H1 (cell line): ENCODE measurements at regions not wholly inside any gene's neighbourhood (a gene's known extent, or its start where the extent isn't known, plus 50 kb on each side); places are given as distances from the start of the nearest gene placed in this dataset.

Experiments used
- CTCF ChIA-PET: fragments of 300-600 bp; sonication (Branson Sonifier 250); formaldehyde crosslinking; loops from one replicate; lab custom pipeline; 2021; ENCODE audit not compliant: partially characterized antibody; lab: Charles Lee
- POLR2A ChIA-PET: fragments of 300-600 bp; sonication (Branson Sonifier 250); formaldehyde crosslinking; loops from one replicate; lab custom pipeline; 2021; ENCODE audit warnings: inconsistent platforms; ENCODE audit not compliant: partially characterized antibody; lab: Charles Lee
- DNase-seq, 2 experiments: peaks; one replicate each; pipeline versions ENCODE4 v3.0.0 to v3.0.0-alpha.2; 2010 to 2022; ENCODE audit warnings: low spot score in 2 of 2, low read depth in 1 of 2, mixed read lengths in 1 of 2
- FAIRE-seq: peaks from 2 replicates; lab custom pipeline; 2011; peaks lifted over from hg19 to GRCh38; lab: Jason Lieb, UNC
- H2AFZ ChIP-seq: 2 replicates; pipeline ENCODE4 v1.8.1; 2012; ENCODE audit warnings: low read length, inconsistent platforms
- H2AK5ac ChIP-seq: 2 replicates; pipeline ENCODE4 v1.6.1; 2013; ENCODE audit warnings: low read depth, low read length
- H2BK120ac ChIP-seq: replicated peaks from 2 replicates; pipeline ENCODE3; 2013; ENCODE audit warnings: low read depth, low read length, inconsistent platforms
- H2BK12ac ChIP-seq: 2 replicates; pipeline ENCODE4 v1.6.1; 2013; ENCODE audit warnings: low read depth, low read length
- H2BK15ac ChIP-seq: 2 replicates; pipeline ENCODE4 v1.6.1; 2013; ENCODE audit warnings: low read length
- H2BK20ac ChIP-seq: 2 replicates; pipeline ENCODE4 v1.6.1; 2013; ENCODE audit warnings: low read length
- H2BK5ac ChIP-seq: 2 replicates; pipeline ENCODE4 v1.6.1; 2013; ENCODE audit warnings: low read depth, low read length
- H3K14ac ChIP-seq: 2 replicates; pipeline ENCODE4 v1.6.1; 2013; ENCODE audit warnings: inconsistent platforms; ENCODE audit not compliant: insufficient read length
- H3K18ac ChIP-seq: 2 replicates; pipeline ENCODE4 v1.6.1; 2013; ENCODE audit warnings: low read length; ENCODE audit errors: extremely low read depth
- H3K23ac ChIP-seq: 2 replicates; pipeline ENCODE4 v1.6.1; 2013; ENCODE audit warnings: inconsistent platforms; ENCODE audit not compliant: insufficient read length
- H3K23me2 ChIP-seq: 2 replicates; pipeline ENCODE4 v1.6.1; 2013; ENCODE audit warnings: low read depth, low read length
- H3K27ac ChIP-seq: 2 replicates; pipeline ENCODE4 v1.6.1; 2011; ENCODE audit warnings: low read depth, low read length, inconsistent platforms
- H3K27me3 ChIP-seq, 4 experiments: replicated peaks in 1 of 4; 1 replicate in 1 of 4; 2 replicates in 3 of 4; pipeline versions ENCODE4 v1.6.1 to v1.8.1; 2011 to 2013; ENCODE audit warnings: low read length in 3 of 4, mild to moderate bottlenecking in 3 of 4, inconsistent platforms in 2 of 4, mixed read lengths in 2 of 4, moderate library complexity in 1 of 4; ENCODE audit not compliant: control insufficient read depth in 3 of 4, insufficient read depth in 3 of 4; ENCODE audit errors: extremely low read depth in 1 of 4
- H3K36me3 ChIP-seq, 4 experiments: 2 replicates each; pipeline versions ENCODE4 v1.6.1 to v1.8.1; 2011 to 2013; ENCODE audit warnings: mild to moderate bottlenecking in 4 of 4, low read length in 3 of 4, moderate library complexity in 2 of 4, control low read depth in 1 of 4, inconsistent platforms in 1 of 4; ENCODE audit not compliant: insufficient read depth in 4 of 4, control insufficient read depth in 2 of 4
- H3K4ac ChIP-seq: replicated peaks from 2 replicates; pipeline ENCODE3; 2013; ENCODE audit warnings: low read length, low read depth, mixed read lengths, inconsistent platforms; ENCODE audit not compliant: insufficient read length
- H3K4me1 ChIP-seq, 4 experiments: replicated peaks in 1 of 4; 1 replicate in 1 of 4; 2 replicates in 3 of 4; pipeline versions ENCODE4 v1.6.1 to v1.8.1; 2011 to 2013; ENCODE audit warnings: low read length in 3 of 4, inconsistent platforms in 2 of 4, mixed read lengths in 1 of 4; ENCODE audit not compliant: insufficient read depth in 4 of 4, control insufficient read depth in 3 of 4
- H3K4me2 ChIP-seq, 2 experiments: 2 replicates each; pipeline versions ENCODE4 v1.6.1 to v1.8.1; 2011 to 2013; ENCODE audit warnings: low read depth in 2 of 2, low read length in 2 of 2, control low read depth in 1 of 2, inconsistent platforms in 1 of 2, mild to moderate bottlenecking in 1 of 2; ENCODE audit not compliant: insufficient read depth in 1 of 2
- H3K4me3 ChIP-seq, 4 experiments: fragments of 200-600, 300-600 bp in 1 of 4; sonication (generic), shearing (Covaris generic), sonication (Bioruptor Twin) in 1 of 4; 2 replicates each; pipeline versions ENCODE4 v1.5.1 to v1.8.1; 2011 to 2016; ENCODE audit warnings: low read length in 4 of 4, low read depth in 3 of 4, control low read depth in 2 of 4, inconsistent platforms in 2 of 4, mild to moderate bottlenecking in 2 of 4, mixed read lengths in 1 of 4, moderate library complexity in 1 of 4; ENCODE audit not compliant: insufficient read depth in 2 of 4; ENCODE audit errors: extremely low read depth in 1 of 4
- H3K56ac ChIP-seq: replicated peaks from 2 replicates; pipeline ENCODE3; 2013; ENCODE audit warnings: low read depth, mild to moderate bottlenecking, mixed read lengths, low read length, inconsistent platforms; ENCODE audit not compliant: insufficient read length
- H3K79me1 ChIP-seq: 2 replicates; pipeline ENCODE4 v1.6.1; 2013; ENCODE audit warnings: low read depth, low read length, control low read depth
- H3K79me2 ChIP-seq, 2 experiments: 2 replicates each; pipeline versions ENCODE4 v1.6.1 to v1.8.1; 2012 to 2013; ENCODE audit warnings: low read length in 2 of 2, mild to moderate bottlenecking in 2 of 2, inconsistent platforms in 1 of 2; ENCODE audit not compliant: insufficient read depth in 2 of 2, control insufficient read depth in 1 of 2
- H3K9ac ChIP-seq, 4 experiments: replicated peaks in 1 of 4; 1 replicate in 1 of 4; 2 replicates in 3 of 4; pipeline versions ENCODE4 v1.6.1 to v1.8.1; 2011 to 2013; ENCODE audit warnings: low read depth in 3 of 4, low read length in 3 of 4, control low read depth in 2 of 4, mild to moderate bottlenecking in 2 of 4, moderate library complexity in 2 of 4, inconsistent platforms in 1 of 4; ENCODE audit errors: extremely low read depth in 1 of 4
- H3K9me3 ChIP-seq, 2 experiments: 2 replicates each; pipeline versions ENCODE4 v1.6.1 to v1.8.1; 2012 to 2013; ENCODE audit warnings: mild to moderate bottlenecking in 2 of 2, moderate library complexity in 2 of 2, control low read depth in 1 of 2, inconsistent platforms in 1 of 2, low read depth in 1 of 2, low read length in 1 of 2, mixed read lengths in 1 of 2; ENCODE audit not compliant: insufficient read depth in 2 of 2
- H4K20me1 ChIP-seq, 2 experiments: replicated peaks in 1 of 2; 2 replicates each; pipeline versions ENCODE3 to v1.8.1; 2011 to 2013; ENCODE audit warnings: inconsistent platforms in 2 of 2, low read length in 2 of 2, mild to moderate bottlenecking in 1 of 2; ENCODE audit not compliant: insufficient read depth in 2 of 2, control insufficient read depth in 1 of 2
- H4K5ac ChIP-seq: 2 replicates; pipeline ENCODE4 v1.6.1; 2013; ENCODE audit warnings: low read length, low read depth, mixed read lengths, inconsistent platforms; ENCODE audit not compliant: insufficient read length
- H4K8ac ChIP-seq: 2 replicates; pipeline ENCODE4 v1.8.0; 2013; ENCODE audit warnings: mild to moderate bottlenecking, moderate library complexity, low read length, inconsistent platforms; ENCODE audit not compliant: insufficient read depth; ENCODE audit errors: extremely low read depth
- H4K91ac ChIP-seq: replicated peaks from 2 replicates; pipeline ENCODE3; 2013; ENCODE audit warnings: low read length, mixed read lengths, inconsistent platforms; ENCODE audit not compliant: insufficient read length
- ATF2 ChIP-seq: IDR thresholded peaks from 2 replicates; pipeline ENCODE4 v1.6.1; 2012; ENCODE audit warnings: low read length, inconsistent platforms
- BACH1 ChIP-seq: IDR thresholded peaks from 2 replicates; pipeline ENCODE4 v1.6.1; 2012; ENCODE audit warnings: low read length, improper control_type of control experiment
- BCL11A ChIP-seq, 2 experiments: IDR thresholded peaks; one replicate each; pipeline ENCODE4 v1.6.1; 2011; ENCODE audit warnings: low read depth in 2 of 2, low read length in 2 of 2, mild to moderate bottlenecking in 2 of 2
- CTBP2 ChIP-seq: IDR thresholded peaks from 2 replicates; pipeline ENCODE4 v1.7.0; 2011; ENCODE audit warnings: borderline replicate concordance, mild to moderate bottlenecking, moderate library complexity, mixed read lengths, low read length; ENCODE audit not compliant: insufficient read depth, insufficient read length
- GABPA ChIP-seq: IDR thresholded peaks from 2 replicates; pipeline ENCODE4 v1.6.1; 2011; ENCODE audit warnings: mild to moderate bottlenecking, low read length, moderate library complexity, borderline replicate concordance; ENCODE audit not compliant: insufficient read depth
- MAFK ChIP-seq: IDR thresholded peaks from 2 replicates; pipeline ENCODE4 v1.6.1; 2012; ENCODE audit warnings: low read depth, mild to moderate bottlenecking, improper control_type of control experiment, low read length
- SAP30 ChIP-seq: fragments of 300-600 bp; sonication (generic); IDR thresholded peaks from 2 replicates; pipeline ENCODE4 v1.7.1; 2012; ENCODE audit warnings: low read length, moderate library complexity, mild to moderate bottlenecking, inconsistent platforms; ENCODE audit not compliant: insufficient read depth, insufficient replicate concordance
- SP1 ChIP-seq: IDR thresholded peaks from 2 replicates; pipeline ENCODE4 v1.6.1; 2011; ENCODE audit warnings: low read depth, low read length
- ZNF274 ChIP-seq: IDR thresholded peaks from 2 replicates; pipeline ENCODE4 v1.7.0; 2012; ENCODE audit warnings: low read length, borderline replicate concordance; ENCODE audit errors: extremely low read depth
- WGBS, 2 experiments: shearing (Covaris generic) in 1 of 2; methylation state at CpG; one replicate each; pipeline versions ENCODE4 v1.1.6 to v1.1.7; 2013 to 2015; ENCODE audit warnings: low lambda C conversion rate in 2 of 2, mixed read lengths in 2 of 2, inconsistent platforms in 1 of 2, low coverage in 1 of 2, missing lambda C conversion rate in 1 of 2; ENCODE audit not compliant: insufficient replicate concordance in 2 of 2, insufficient coverage in 1 of 2, insufficient read length in 1 of 2; ENCODE audit errors: extremely low coverage in 1 of 2, missing lambda C conversion rate in 1 of 2; 5-methylcytosine and 5-hydroxymethylcytosine counted together
- TF ChIP-seq, protein P1 (sequence below): IDR thresholded peaks from 2 replicates; pipeline ENCODE4 v1.6.1; 2011; ENCODE audit warnings: low read length, improper control_type of control experiment

DNA sequence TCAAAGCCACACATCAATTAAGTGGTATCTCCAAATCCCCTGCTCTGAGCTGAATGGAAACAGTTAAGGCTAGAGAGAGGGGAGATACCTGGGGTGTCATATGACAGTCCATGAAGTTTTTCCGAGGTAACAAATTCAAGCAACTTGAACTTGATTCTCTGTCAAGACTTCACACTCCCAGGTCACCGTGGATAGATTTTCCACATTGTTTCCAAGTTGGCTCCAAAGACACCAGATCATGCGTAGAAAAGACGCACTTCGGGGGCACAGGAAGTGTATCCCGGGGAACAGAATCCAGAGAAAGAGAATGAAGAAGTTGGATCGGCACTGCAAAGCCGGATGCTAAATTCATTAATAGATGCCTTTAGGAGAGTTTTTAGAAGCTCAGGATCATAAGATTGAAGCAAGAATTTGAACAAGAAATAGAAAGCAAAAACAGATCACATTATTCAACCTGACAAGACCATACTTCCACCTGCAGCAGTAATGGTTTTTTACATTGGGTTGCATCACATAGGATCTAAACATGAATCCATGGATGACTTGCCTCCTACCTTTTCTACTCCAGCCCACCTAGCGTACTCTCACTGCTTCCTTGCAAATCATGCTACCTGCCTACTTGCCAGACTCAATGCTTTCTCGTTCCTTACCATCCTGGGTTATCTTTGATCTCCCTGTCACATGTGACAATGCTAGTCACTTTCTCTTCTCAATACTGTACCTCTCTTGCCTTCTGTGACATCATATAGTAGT, 253.0 kb upstream of the ADAMTS9 start:
- no peaks in the 10 kb centered on the region for H3K27me3 ChIP-seq
- no peak overlapping the region for H3K4ac ChIP-seq
- H3K4me2 ChIP-seq, result no peak overlapping the region
- H3K23me2 ChIP-seq, result no peaks in the 10 kb centered on the region
- H2AFZ ChIP-seq, result 0 out of 2 replicates have a peak overlapping the region, but pooled peaks have one; percentile 37
- H2BK120ac ChIP-seq, result no peak overlapping the region
- H3K27ac ChIP-seq, result no peak overlapping the region
- FAIRE-seq, result no peak
- CTCF ChIA-PET, result interaction anchor here (1.1 kb wide), 1 partner anchor 9 kb away, joined by 3 read pairs; no protein-coding TSS in a partner anchor
- H2BK5ac ChIP-seq, result no peak overlapping the region
- H3K56ac ChIP-seq, result no peak overlapping the region
- DNase-seq, result no peak
- WGBS, 2 experiments, result 87% methylated on average over 10 of the region's 10 CpGs; no CpG with 5 or more reads in 1 of the 2 experiments
- H3K4me3 ChIP-seq, result no peak overlapping the region
- H2AK5ac ChIP-seq, result no peak overlapping the region
- POLR2A ChIA-PET, result no interaction called here
- no peak overlapping the region for H4K8ac ChIP-seq
- no peak overlapping the region for H4K5ac ChIP-seq
- no peak overlapping the region for H3K18ac ChIP-seq
- H4K91ac ChIP-seq, result no peak overlapping the region
- H2BK15ac ChIP-seq, result no peak overlapping the region
- H3K36me3 ChIP-seq, result no peaks in the 10 kb centered on the region
- no peak overlapping the region for H3K9ac ChIP-seq
- H2BK20ac ChIP-seq, result no peak overlapping the region
- H3K14ac ChIP-seq, result no peak overlapping the region
- no peak overlapping the region for H3K23ac ChIP-seq
- peaks cover 0 to 9% (median 3%) of the 10 kb centered on the region in 4 experiments; a peak in 3 of 7 replicates for H3K4me1 ChIP-seq
- H4K20me1 ChIP-seq, result no peaks in the 10 kb centered on the region
- H3K9me3 ChIP-seq, result no peaks in the 10 kb centered on the region
- no peaks in the 10 kb centered on the region for H3K79me2 ChIP-seq
- no peaks in the 10 kb centered on the region for H3K79me1 ChIP-seq
- H2BK12ac ChIP-seq, result no peak overlapping the region
- TF ChIP-seq ZNF274, result no peak
- TF ChIP-seq ATF2, result no peak
- no peak for TF ChIP-seq SAP30
- TF ChIP-seq BCL11A (IDR thresholded peaks at IDR 0.05; ENCODE audit: low read depth in 2 of 2, low read length in 2 of 2), result no peak
- TF ChIP-seq, protein P1, sequence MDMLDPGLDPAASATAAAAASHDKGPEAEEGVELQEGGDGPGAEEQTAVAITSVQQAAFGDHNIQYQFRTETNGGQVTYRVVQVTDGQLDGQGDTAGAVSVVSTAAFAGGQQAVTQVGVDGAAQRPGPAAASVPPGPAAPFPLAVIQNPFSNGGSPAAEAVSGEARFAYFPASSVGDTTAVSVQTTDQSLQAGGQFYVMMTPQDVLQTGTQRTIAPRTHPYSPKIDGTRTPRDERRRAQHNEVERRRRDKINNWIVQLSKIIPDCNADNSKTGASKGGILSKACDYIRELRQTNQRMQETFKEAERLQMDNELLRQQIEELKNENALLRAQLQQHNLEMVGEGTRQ, result no peak
- no peak for TF ChIP-seq CTBP2
- no peak for TF ChIP-seq BACH1
- no peak for TF ChIP-seq MAFK
- no peak for TF ChIP-seq SP1
- TF ChIP-seq GABPA, result no peak
